ENCODE measurements at regions not wholly inside any gene's neighbourhood (a gene's known extent, or its start where the extent isn't known, plus 50 kb on each side); places are given as distances from the start of the nearest gene placed in this dataset.

- TF ChIP-seq CTCF (IDR thresholded peaks at IDR 0.05) = no peak
- no peak for TF ChIP-seq ZFX (IDR thresholded peaks at IDR 0.05; ENCODE audit: borderline replicate concordance)
Measured at GRCh38 chr19:30117636-30118145, 175.7 kb downstream of the URI1 start.
